GM12873 (cell line): ENCODE measurements at regions not wholly inside any gene's neighbourhood (a gene's known extent, or its start where the extent isn't known, plus 50 kb on each side); places are given as distances from the start of the nearest gene placed in this dataset.

ENCODE experiments used
- CTCF ChIP-seq: IDR thresholded peaks from 2 replicates; pipeline ENCODE4 v1.5.1; 2012; ENCODE audit warnings: low read depth, mild to moderate bottlenecking, moderate library complexity, low read length, control low read depth; ENCODE audit not compliant: insufficient read depth; ENCODE audit errors: missing control alignments

DNA sequence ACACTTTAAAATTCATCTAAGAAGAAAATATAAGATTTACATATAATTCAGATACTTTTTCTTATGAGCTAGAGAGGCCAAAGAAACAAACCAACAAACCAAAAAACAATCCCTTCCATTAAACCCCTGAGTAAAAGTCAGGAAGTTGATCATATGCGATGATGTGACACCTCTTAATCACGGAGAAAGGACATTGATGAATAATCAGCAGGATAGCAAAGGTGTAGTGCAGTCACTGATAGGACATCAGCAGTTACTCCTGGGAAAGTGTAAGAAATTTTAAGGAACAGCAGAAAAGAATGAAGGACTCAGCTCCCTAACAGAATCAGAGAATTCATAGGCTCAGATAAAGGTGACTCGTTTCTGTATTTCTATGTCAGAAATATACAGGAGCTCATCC is 202.4 kb upstream of the EDNRB start:
- TF ChIP-seq CTCF, result no peak

DNA sequence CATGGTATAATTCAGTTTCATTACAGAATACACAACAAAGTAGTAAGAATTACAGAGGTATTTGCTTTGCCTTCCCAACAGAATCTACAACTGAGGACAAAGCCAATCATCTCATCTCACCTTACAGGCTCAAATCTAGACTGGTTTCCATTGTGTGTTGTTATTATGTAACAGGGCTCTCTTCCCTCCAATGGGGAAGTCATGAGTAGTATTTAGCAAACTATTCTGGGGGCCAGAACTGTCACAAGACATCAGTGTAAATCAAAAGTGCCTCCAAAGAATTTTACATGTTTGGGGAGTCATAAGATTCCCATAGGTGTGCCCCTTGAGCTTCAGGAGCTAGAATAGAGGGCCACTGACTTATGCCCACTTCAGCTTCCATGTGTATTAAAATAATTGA is 187.0 kb upstream of the EDNRB start:
- TF ChIP-seq CTCF, result no peak

- no peak for TF ChIP-seq CTCF
Measured at GRCh38 chr13:78103936-78104335, 185.3 kb upstream of the EDNRB start.

DNA sequence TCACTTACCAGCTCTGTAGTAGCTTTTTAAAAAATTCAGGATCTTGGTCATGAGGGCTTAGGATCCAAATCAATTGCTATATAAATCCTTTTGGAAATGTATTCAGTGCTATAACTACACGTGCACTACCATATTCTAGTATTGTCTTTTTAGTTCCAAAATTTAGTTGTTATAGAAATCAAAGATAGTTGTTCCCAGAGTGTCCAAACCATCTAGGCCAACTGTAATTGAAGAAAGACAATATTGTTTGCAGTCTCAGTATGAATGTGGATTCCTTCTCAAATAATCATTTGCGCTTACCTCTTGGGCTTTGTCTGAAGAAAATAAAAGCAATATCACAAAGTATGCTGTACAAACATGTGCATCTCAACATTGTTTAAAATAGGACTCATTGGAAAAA is 184.1 kb upstream of the EDNRB start:
- no peak for TF ChIP-seq CTCF

GRCh38 chr13:78102121-78102677 is 183.6 kb upstream of the EDNRB start:
- no peak for TF ChIP-seq CTCF

DNA sequence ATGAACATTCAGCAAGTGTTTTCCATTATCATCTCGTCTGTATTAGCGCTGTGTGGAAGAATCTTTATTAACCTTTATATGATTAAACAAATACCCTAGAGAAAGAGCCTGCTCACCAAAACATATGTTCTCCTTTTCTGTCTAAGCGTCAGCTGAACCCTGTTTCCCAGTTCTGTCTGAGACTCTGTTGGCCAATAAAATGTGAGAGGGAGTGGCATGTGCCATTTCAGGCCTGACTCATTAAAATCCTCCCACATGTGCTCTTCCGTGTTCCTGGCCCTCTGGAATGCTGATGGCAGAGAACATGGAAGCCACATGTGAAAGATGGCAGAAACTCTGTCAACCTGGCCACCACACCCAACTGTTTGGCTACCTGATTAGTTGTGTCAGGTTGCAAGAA is 181.9 kb upstream of the EDNRB start:
- TF ChIP-seq CTCF, result no peak

GRCh38 chr13:78098249-78098648 is 179.6 kb upstream of the EDNRB start:
- TF ChIP-seq CTCF, result no peak
